Kidney epithelial cell (primary cell): ENCODE measurements at regions not wholly inside any gene's neighbourhood (a gene's known extent, or its start where the extent isn't known, plus 50 kb on each side); places are given as distances from the start of the nearest gene placed in this dataset.

Source experiments
- DNase-seq: peaks from one replicate; pipeline ENCODE4 v3.0.0-alpha.2; 2010; ENCODE audit warnings: low read depth
- H3K27me3 ChIP-seq: 2 replicates; pipeline ENCODE4 v1.6.0; 2011; ENCODE audit warnings: low read length; ENCODE audit not compliant: control insufficient read depth, insufficient read depth
- H3K36me3 ChIP-seq: 2 replicates; pipeline ENCODE4 v1.5.1; 2011; ENCODE audit warnings: low read length; ENCODE audit not compliant: control insufficient read depth, insufficient read depth
- H3K4me3 ChIP-seq: 2 replicates; pipeline ENCODE4 v1.5.1; 2011; ENCODE audit warnings: low read depth, mild to moderate bottlenecking, control low read depth, low read length
- CTCF ChIP-seq: IDR thresholded peaks from 2 replicates; pipeline ENCODE4 v1.5.1; 2011; ENCODE audit warnings: mild to moderate bottlenecking, moderate library complexity, low read length, control low read depth, inconsistent platforms; ENCODE audit not compliant: insufficient read depth, poor library complexity, severe bottlenecking

- TF ChIP-seq CTCF, result no peak
- no peak for DNase-seq
- H3K36me3 ChIP-seq, result no peaks in the 10 kb centered on the region
- no peak overlapping the region for H3K4me3 ChIP-seq
- H3K27me3 ChIP-seq, result no peaks in the 10 kb centered on the region
Observed at GRCh38 chr7:33738260-33738935, 166.9 kb upstream of the BMPER start.

GRCh38 chr7:33739286-33739685 lies 166.1 kb upstream of the BMPER start:
- DNase-seq, result no peak
- TF ChIP-seq CTCF, result no peak
- Histone ChIP-seq H3K27me3 (no peaks in the 10 kb centered on the region), H3K4me3 (no peak overlapping the region), H3K36me3 (no peaks in the 10 kb centered on the region)

- no peaks in the 10 kb centered on the region for H3K36me3 ChIP-seq
- TF ChIP-seq CTCF, result no peak
- H3K4me3 ChIP-seq, result no peak overlapping the region
- H3K27me3 ChIP-seq, result no peaks in the 10 kb centered on the region
- no peak for DNase-seq
Observed at GRCh38 chr7:33742521-33742920, 162.8 kb upstream of the BMPER start.

- H3K4me3 ChIP-seq, result no peak overlapping the region
- H3K36me3 ChIP-seq, result no peaks in the 10 kb centered on the region
- no peak for TF ChIP-seq CTCF
- H3K27me3 ChIP-seq, result no peaks in the 10 kb centered on the region
- DNase-seq, result no peak
Observed at GRCh38 chr7:33742999-33743587, 162.2 kb upstream of the BMPER start.

GRCh38 chr7:33743594-33743993 lies 161.7 kb upstream of the BMPER start:
- no peak for DNase-seq

More at GRCh38 chr7:33743594-33743993, 161.7 kb upstream of the BMPER start:
- no peak overlapping the region for H3K4me3 ChIP-seq
- no peaks in the 10 kb centered on the region for H3K36me3 ChIP-seq
- H3K27me3 ChIP-seq, result no peaks in the 10 kb centered on the region
- no peak for TF ChIP-seq CTCF
